ENCODE measurements at regions not wholly inside any gene's neighbourhood (a gene's known extent, or its start where the extent isn't known, plus 50 kb on each side); places are given as distances from the start of the nearest gene placed in this dataset.

DNA sequence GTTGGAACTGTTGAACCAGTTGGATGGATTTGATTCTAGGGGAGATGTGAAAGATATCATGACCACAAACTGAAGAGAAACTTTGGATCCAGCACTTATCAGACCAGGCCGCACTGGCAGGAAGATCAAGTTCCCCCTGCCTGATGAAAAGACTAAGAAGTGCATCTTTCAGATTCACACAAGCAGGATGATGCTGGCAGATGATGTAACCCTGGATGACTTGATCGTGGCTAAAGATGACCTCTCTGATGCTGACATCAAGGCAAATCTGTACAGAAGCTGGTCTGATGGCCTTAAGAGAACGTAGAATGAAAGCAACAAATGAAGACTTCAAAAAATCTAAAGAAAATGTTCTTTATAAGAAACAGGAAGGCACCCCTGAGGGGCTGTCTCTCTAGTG is 72.8 kb upstream of the CDYL start:
- H3K9me3 ChIP-seq (ENCODE audit: control insufficient read depth, insufficient read depth, low read length) = no peaks in the 10 kb centered on the region
- no peak overlapping the region for H3K27ac ChIP-seq (ENCODE audit: low read depth, low read length)
- no peaks in the 10 kb centered on the region for H3K4me1 ChIP-seq (ENCODE audit: control insufficient read depth, insufficient read depth, low read length)
- H3K4me3 ChIP-seq (ENCODE audit: low read depth, low read length) = no peak overlapping the region
- no peak overlapping the region for H3K9ac ChIP-seq (ENCODE audit: low read depth, low read length)
- H3K27me3 ChIP-seq (ENCODE audit: control insufficient read depth, insufficient read depth, low read length) = no peaks in the 10 kb centered on the region
- H3K36me3 ChIP-seq (ENCODE audit: control insufficient read depth, insufficient read depth, low read length) = no peaks in the 10 kb centered on the region

GRCh38 chr6:4698901-4699659 is 77.1 kb upstream of the CDYL start:
- Histone ChIP-seq H3K9ac (ENCODE audit: low read depth, low read length) (no peak overlapping the region), H3K36me3 (ENCODE audit: control insufficient read depth, insufficient read depth, low read length) (no peaks in the 10 kb centered on the region), H3K9me3 (ENCODE audit: control insufficient read depth, insufficient read depth, low read length) (no peaks in the 10 kb centered on the region), H3K27ac (ENCODE audit: low read depth, low read length) (no peak overlapping the region), H3K4me1 (ENCODE audit: control insufficient read depth, insufficient read depth, low read length) (no peaks in the 10 kb centered on the region), H3K4me3 (ENCODE audit: low read depth, low read length) (no peak overlapping the region), H3K27me3 (ENCODE audit: control insufficient read depth, insufficient read depth, low read length) (no peaks in the 10 kb centered on the region)

DNA sequence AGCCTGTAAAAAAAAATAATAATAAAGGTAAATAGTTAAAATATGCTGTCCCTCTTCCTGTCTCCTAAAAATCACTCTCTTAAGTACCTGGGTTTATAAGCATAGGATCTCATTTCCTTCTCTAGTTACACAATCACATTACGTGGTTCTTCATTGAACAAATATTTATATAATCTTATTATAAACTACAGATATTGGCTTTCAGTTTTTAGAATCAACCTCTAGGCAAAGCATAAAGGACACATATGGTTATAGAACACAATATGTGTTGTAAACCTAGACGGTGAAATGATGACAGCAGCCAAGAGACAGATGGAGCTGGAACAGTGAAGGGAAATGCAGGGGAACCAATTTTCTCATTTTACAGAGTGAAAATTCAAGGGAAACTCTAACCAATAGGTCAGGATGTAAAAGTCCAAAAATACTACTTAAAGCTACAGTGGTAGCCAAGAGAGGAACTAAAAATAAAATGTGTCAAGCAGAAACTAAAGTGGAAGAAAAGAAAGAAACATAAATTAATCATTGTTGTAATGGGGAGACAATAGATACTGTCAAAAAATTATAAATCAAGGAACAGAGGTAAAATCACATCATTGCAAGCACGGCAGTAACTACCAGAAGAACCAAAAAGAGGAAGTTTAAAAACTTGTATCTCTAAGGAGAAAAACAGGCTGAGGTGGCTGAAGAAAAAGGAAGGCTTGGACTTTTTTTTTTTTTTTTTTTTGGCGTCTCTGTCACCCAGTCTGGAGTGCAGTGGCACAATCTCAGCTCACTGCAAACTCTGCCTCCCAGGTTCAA is 82.8 kb upstream of the CDYL start:
- no peaks in the 10 kb centered on the region for H3K9me3 ChIP-seq (ENCODE audit: control insufficient read depth, insufficient read depth, low read length)
- no peak overlapping the region for H3K9ac ChIP-seq (ENCODE audit: low read depth, low read length)
- H3K4me3 ChIP-seq (ENCODE audit: low read depth, low read length) = no peak overlapping the region
- H3K4me1 ChIP-seq (ENCODE audit: control insufficient read depth, insufficient read depth, low read length) = no peaks in the 10 kb centered on the region
- no peaks in the 10 kb centered on the region for H3K27me3 ChIP-seq (ENCODE audit: control insufficient read depth, insufficient read depth, low read length)
- H3K36me3 ChIP-seq (ENCODE audit: control insufficient read depth, insufficient read depth, low read length) = no peaks in the 10 kb centered on the region
- no peak overlapping the region for H3K27ac ChIP-seq (ENCODE audit: low read depth, low read length)

- Histone ChIP-seq H3K9ac (ENCODE audit: low read depth, low read length) (no peak overlapping the region), H3K4me3 (ENCODE audit: low read depth, low read length) (no peak overlapping the region), H3K9me3 (ENCODE audit: control insufficient read depth, insufficient read depth, low read length) (no peaks in the 10 kb centered on the region), H3K27ac (ENCODE audit: low read depth, low read length) (no peak overlapping the region), H3K36me3 (ENCODE audit: control insufficient read depth, insufficient read depth, low read length) (no peaks in the 10 kb centered on the region), H3K4me1 (ENCODE audit: control insufficient read depth, insufficient read depth, low read length) (no peaks in the 10 kb centered on the region), H3K27me3 (ENCODE audit: control insufficient read depth, insufficient read depth, low read length) (no peaks in the 10 kb centered on the region)
Observed at GRCh38 chr6:4692664-4693063, 83.5 kb upstream of the CDYL start.

- Histone ChIP-seq H3K4me1 (ENCODE audit: control insufficient read depth, insufficient read depth, low read length) (no peaks in the 10 kb centered on the region), H3K9ac (ENCODE audit: low read depth, low read length) (no peak overlapping the region), H3K9me3 (ENCODE audit: control insufficient read depth, insufficient read depth, low read length) (no peaks in the 10 kb centered on the region), H3K27ac (ENCODE audit: low read depth, low read length) (no peak overlapping the region), H3K27me3 (ENCODE audit: control insufficient read depth, insufficient read depth, low read length) (no peaks in the 10 kb centered on the region), H3K36me3 (ENCODE audit: control insufficient read depth, insufficient read depth, low read length) (no peaks in the 10 kb centered on the region), H3K4me3 (ENCODE audit: low read depth, low read length) (no peak overlapping the region)
Observed at GRCh38 chr6:4687989-4688947, 87.9 kb upstream of the CDYL start.

GRCh38 chr6:4687656-4687988 is 88.6 kb upstream of the CDYL start:
- Histone ChIP-seq H3K4me1 (ENCODE audit: control insufficient read depth, insufficient read depth, low read length) (no peaks in the 10 kb centered on the region), H3K9ac (ENCODE audit: low read depth, low read length) (no peak overlapping the region), H3K36me3 (ENCODE audit: control insufficient read depth, insufficient read depth, low read length) (no peaks in the 10 kb centered on the region), H3K27ac (ENCODE audit: low read depth, low read length) (no peak overlapping the region), H3K4me3 (ENCODE audit: low read depth, low read length) (no peak overlapping the region), H3K9me3 (ENCODE audit: control insufficient read depth, insufficient read depth, low read length) (no peaks in the 10 kb centered on the region), H3K27me3 (ENCODE audit: control insufficient read depth, insufficient read depth, low read length) (no peaks in the 10 kb centered on the region)

DNA sequence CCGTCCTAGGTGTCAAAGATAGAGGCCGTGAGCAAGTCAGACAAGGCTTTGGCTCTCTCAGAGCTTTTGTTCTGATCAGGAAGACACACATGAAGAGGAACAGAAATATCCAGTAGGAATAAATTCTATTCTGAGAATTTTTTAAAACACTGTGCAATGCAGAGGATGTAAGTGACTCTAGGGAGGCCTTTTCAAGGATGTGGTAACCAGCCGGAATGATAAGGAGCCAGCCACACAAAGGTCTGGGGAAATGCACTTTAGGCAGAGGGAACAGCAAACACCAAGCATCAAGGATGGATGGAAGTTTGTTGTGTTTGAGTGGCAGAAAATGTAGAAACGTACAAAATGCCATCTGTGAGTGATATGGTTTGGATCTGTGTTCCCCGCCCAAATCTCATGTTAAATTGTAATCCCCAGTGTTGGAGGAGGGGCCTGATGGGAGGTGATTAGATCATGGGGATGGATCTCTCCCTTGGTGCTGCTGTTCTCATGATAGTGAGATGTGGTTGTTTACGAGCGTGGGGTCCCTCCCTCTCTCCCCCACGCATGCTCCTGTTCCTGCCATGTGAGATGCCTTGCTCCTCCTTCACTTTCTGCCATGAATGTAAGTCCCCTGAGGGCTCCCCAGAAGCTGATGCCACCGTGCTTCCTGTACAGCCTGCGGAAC is 93.6 kb upstream of the CDYL start:
- H3K36me3 ChIP-seq (ENCODE audit: control insufficient read depth, insufficient read depth, low read length) = no peaks in the 10 kb centered on the region
- H3K9ac ChIP-seq (ENCODE audit: low read depth, low read length) = no peak overlapping the region
- H3K4me1 ChIP-seq (ENCODE audit: control insufficient read depth, insufficient read depth, low read length) = no peaks in the 10 kb centered on the region
- H3K9me3 ChIP-seq (ENCODE audit: control insufficient read depth, insufficient read depth, low read length) = no peaks in the 10 kb centered on the region
- H3K27ac ChIP-seq (ENCODE audit: low read depth, low read length) = no peak overlapping the region
- H3K4me3 ChIP-seq (ENCODE audit: low read depth, low read length) = no peak overlapping the region
- H3K27me3 ChIP-seq (ENCODE audit: control insufficient read depth, insufficient read depth, low read length) = no peaks in the 10 kb centered on the region

DNA sequence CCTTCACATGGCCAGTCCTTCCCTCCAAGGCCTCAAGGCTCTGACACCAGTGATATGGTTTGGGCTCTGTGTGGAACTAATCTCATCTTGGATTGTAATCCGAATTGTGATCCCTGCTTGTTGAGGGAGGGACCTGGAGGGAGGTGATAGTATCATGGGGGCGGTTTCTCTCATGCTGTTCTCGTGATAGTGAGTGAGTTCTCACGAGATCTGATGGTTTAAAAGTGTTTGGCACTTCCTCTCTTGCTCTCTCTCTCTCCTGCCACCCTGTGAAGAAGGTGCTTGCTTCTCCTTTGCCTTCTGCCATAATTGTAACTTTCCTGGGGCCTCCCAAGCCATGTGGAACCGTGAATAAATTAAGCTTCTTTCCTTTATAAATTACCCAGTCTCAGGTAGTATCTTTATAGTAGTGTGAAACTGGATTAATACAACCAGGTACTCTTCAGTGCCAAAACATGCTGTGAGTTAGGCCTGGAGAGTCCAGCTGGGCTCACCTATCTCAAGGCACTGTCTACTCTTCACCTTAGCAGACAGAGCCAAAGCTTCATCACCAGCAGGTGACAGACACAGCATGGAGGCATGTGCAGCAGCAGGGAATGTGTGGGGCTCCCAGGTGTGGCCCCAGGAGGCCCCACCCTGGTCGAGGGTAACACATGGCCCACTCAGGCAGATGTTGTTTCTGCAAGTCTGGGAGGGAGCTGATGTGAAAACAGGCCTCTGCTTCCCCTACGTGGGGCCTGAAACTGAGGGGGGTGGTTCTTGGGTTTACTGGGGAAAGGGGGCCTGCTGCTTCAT is 97.5 kb upstream of the CDYL start:
- Histone ChIP-seq H3K9ac (ENCODE audit: low read depth, low read length) (no peak overlapping the region), H3K4me1 (ENCODE audit: control insufficient read depth, insufficient read depth, low read length) (no peaks in the 10 kb centered on the region), H3K27me3 (ENCODE audit: control insufficient read depth, insufficient read depth, low read length) (no peaks in the 10 kb centered on the region), H3K36me3 (ENCODE audit: control insufficient read depth, insufficient read depth, low read length) (no peaks in the 10 kb centered on the region), H3K27ac (ENCODE audit: low read depth, low read length) (no peak overlapping the region), H3K9me3 (ENCODE audit: control insufficient read depth, insufficient read depth, low read length) (no peaks in the 10 kb centered on the region), H3K4me3 (ENCODE audit: low read depth, low read length) (no peak overlapping the region)

DNA sequence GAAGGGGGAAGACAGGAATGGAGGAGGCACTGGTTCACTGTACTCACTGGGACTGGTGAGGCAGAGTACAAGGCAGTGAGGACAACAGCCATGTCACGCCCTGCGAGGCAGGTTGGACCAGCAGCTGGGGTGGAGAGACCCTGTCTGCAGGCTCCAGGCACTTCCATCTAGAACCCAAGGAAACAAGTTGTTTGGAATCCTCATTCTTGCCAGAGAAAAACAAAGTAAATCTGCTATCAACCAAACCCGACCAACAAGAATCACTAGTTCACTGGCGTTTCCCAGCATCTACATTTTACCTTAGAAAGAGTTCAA is 98.5 kb upstream of the CDYL start:
- Histone ChIP-seq H3K27ac (ENCODE audit: low read depth, low read length) (no peak overlapping the region), H3K36me3 (ENCODE audit: control insufficient read depth, insufficient read depth, low read length) (no peaks in the 10 kb centered on the region), H3K9me3 (ENCODE audit: control insufficient read depth, insufficient read depth, low read length) (no peaks in the 10 kb centered on the region), H3K4me3 (ENCODE audit: low read depth, low read length) (no peak overlapping the region), H3K4me1 (ENCODE audit: control insufficient read depth, insufficient read depth, low read length) (no peaks in the 10 kb centered on the region), H3K9ac (ENCODE audit: low read depth, low read length) (no peak overlapping the region), H3K27me3 (ENCODE audit: control insufficient read depth, insufficient read depth, low read length) (no peaks in the 10 kb centered on the region)
